Prostate gland (tissue), 2 donors: ENCODE measurements at regions not wholly inside any gene's neighbourhood (a gene's known extent, or its start where the extent isn't known, plus 50 kb on each side); places are given as distances from the start of the nearest gene placed in this dataset.

Source experiments
- POLR2A ChIP-seq: fragments of 450-650 bp; IDR thresholded peaks from one replicate; pipeline ENCODE4 v1.6.1; 2016; ENCODE audit warnings: antibody characterized with exemption, mild to moderate bottlenecking
- TF ChIP-seq, protein P1 (sequence below), 4 experiments: fragments of 200-600 bp in 2 of 4; fragments of 450-650 bp in 2 of 4; sonication (generic) in 2 of 4; IDR thresholded peaks; 1 replicate in 3 of 4; 2 replicates in 1 of 4; pipeline ENCODE4 v1.5.1; 2016 to 2019; ENCODE audit warnings: antibody characterized with exemption in 4 of 4, mild to moderate bottlenecking in 2 of 4, moderate library complexity in 2 of 4

DNA sequence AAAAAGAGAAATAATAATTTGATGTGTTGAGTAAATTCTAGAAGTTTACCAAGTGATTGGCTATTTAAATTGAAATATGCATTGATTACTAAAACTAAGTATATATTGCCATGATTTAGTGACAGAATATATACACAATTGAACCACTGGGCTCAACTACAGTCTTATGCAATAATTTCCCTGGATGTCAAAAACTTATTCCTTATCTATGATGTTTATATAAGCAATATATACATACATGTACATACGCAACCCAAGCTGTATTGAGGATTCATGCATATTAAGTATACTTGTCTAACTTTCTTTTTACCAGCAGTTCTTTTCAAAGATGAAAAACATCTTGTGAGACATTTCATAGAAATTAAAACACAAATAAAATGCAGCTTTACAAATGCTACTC, 165.8 kb downstream of the ZIC4 start:
- TF ChIP-seq POLR2A: no peak
- TF ChIP-seq, protein P1, sequence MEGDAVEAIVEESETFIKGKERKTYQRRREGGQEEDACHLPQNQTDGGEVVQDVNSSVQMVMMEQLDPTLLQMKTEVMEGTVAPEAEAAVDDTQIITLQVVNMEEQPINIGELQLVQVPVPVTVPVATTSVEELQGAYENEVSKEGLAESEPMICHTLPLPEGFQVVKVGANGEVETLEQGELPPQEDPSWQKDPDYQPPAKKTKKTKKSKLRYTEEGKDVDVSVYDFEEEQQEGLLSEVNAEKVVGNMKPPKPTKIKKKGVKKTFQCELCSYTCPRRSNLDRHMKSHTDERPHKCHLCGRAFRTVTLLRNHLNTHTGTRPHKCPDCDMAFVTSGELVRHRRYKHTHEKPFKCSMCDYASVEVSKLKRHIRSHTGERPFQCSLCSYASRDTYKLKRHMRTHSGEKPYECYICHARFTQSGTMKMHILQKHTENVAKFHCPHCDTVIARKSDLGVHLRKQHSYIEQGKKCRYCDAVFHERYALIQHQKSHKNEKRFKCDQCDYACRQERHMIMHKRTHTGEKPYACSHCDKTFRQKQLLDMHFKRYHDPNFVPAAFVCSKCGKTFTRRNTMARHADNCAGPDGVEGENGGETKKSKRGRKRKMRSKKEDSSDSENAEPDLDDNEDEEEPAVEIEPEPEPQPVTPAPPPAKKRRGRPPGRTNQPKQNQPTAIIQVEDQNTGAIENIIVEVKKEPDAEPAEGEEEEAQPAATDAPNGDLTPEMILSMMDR (IDR thresholded peaks at IDR 0.05): no peak
